Endothelial cell of umbilical vein (primary cell): ENCODE measurements at regions not wholly inside any gene's neighbourhood (a gene's known extent, or its start where the extent isn't known, plus 50 kb on each side); places are given as distances from the start of the nearest gene placed in this dataset.

Source experiments
- BruUV-seq: library from RNA; stranded (reverse); fragments of 400-500 nt; replicated peaks from 2 replicates; lab custom pipeline; 2021; lab: Mats Ljungman, UMichigan
- CTCF ChIA-PET: fragments of 300-600, 350-600 bp; sonication (Branson Sonifier 250); formaldehyde crosslinking; loops from one replicate; lab custom pipeline; 2021; ENCODE audit warnings: antibody characterized with exemption, inconsistent platforms; lab: Charles Lee
- POLR2A ChIA-PET: fragments of 300-600, 350-600 bp; sonication (Branson Sonifier 250); formaldehyde crosslinking; loops from one replicate; lab custom pipeline; 2021; ENCODE audit warnings: antibody characterized with exemption, inconsistent platforms; lab: Charles Lee
- DNase-seq: peaks from one replicate; pipeline ENCODE4 v3.0.0-alpha.2; 2011; ENCODE audit warnings: low read depth, low spot score
- FAIRE-seq: peaks from 2 replicates; lab custom pipeline; 2011; peaks lifted over from hg19 to GRCh38; lab: Jason Lieb, UNC
- H2AFZ ChIP-seq: 2 replicates; pipeline ENCODE4 v1.6.0; 2012; ENCODE audit warnings: low read depth, low read length, control low read depth, inconsistent platforms
- H3K27ac ChIP-seq: 2 replicates; pipeline ENCODE4 v1.5.1; 2011; ENCODE audit warnings: low read depth, mild to moderate bottlenecking, control low read depth, low read length, moderate library complexity; ENCODE audit not compliant: insufficient read depth
- H3K27me3 ChIP-seq, 2 experiments: 2 replicates each; pipeline versions ENCODE4 v1.6.0 to v1.6.1; 2011; ENCODE audit warnings: low read length in 2 of 2, mixed read lengths in 1 of 2; ENCODE audit not compliant: control insufficient read depth in 2 of 2, insufficient read depth in 2 of 2
- H3K36me3 ChIP-seq, 2 experiments: 2 replicates in 1 of 2; 3 replicates in 1 of 2; pipeline ENCODE4 v1.5.1; 2011; ENCODE audit warnings: low read length in 2 of 2, mild to moderate bottlenecking in 1 of 2, moderate library complexity in 1 of 2; ENCODE audit not compliant: control insufficient read depth in 2 of 2, insufficient read depth in 2 of 2; ENCODE audit errors: extremely low read depth in 1 of 2
- H3K4me1 ChIP-seq: 3 replicates; pipeline ENCODE4 v1.5.1; 2011; ENCODE audit warnings: mild to moderate bottlenecking, low read length; ENCODE audit not compliant: control insufficient read depth, insufficient read depth; ENCODE audit errors: extremely low read depth
- H3K4me2 ChIP-seq: 2 replicates; pipeline ENCODE4 v1.6.1; 2011; ENCODE audit warnings: low read length, control low read depth, mixed read lengths; ENCODE audit not compliant: insufficient read depth
- H3K4me3 ChIP-seq, 3 experiments: fragments of 200-600 bp in 1 of 3; sonication (generic), shearing (Covaris generic) in 1 of 3; replicated peaks in 1 of 3; 2 replicates each; pipeline ENCODE4 v1.5.1; 2011 to 2016; ENCODE audit warnings: control low read depth in 3 of 3, low read length in 3 of 3, mild to moderate bottlenecking in 2 of 3, inconsistent platforms in 1 of 3, low read depth in 1 of 3, moderate library complexity in 1 of 3; ENCODE audit not compliant: insufficient read depth in 1 of 3
- H3K79me2 ChIP-seq: 2 replicates; pipeline ENCODE4 v1.6.0; 2012; ENCODE audit warnings: low read length, inconsistent platforms; ENCODE audit not compliant: control insufficient read depth, insufficient read depth
- H3K9ac ChIP-seq: replicated peaks from 2 replicates; pipeline ENCODE3; 2011; ENCODE audit warnings: low read length, control low read depth; ENCODE audit not compliant: insufficient read depth; ENCODE audit errors: extremely low read depth
- H3K9me1 ChIP-seq: replicated peaks from 3 replicates; pipeline ENCODE4 v1.6.0; 2011; ENCODE audit warnings: mild to moderate bottlenecking, low read length; ENCODE audit not compliant: control insufficient read depth, insufficient read depth; ENCODE audit errors: extremely low read depth
- H3K9me3 ChIP-seq: replicated peaks from 2 replicates; pipeline ENCODE4 v1.5.1; 2012; ENCODE audit warnings: low read length, inconsistent platforms; ENCODE audit not compliant: control insufficient read depth, insufficient read depth
- H4K20me1 ChIP-seq: replicated peaks from 2 replicates; pipeline ENCODE3; 2011; ENCODE audit warnings: mild to moderate bottlenecking, low read length; ENCODE audit not compliant: control insufficient read depth, insufficient read depth; ENCODE audit errors: extremely low read depth
- EZH2 ChIP-seq: IDR thresholded peaks from 2 replicates; pipeline ENCODE4 v1.6.1; 2012; ENCODE audit warnings: borderline replicate concordance, low read depth, mild to moderate bottlenecking, moderate library complexity, low read length, inconsistent platforms; ENCODE audit not compliant: severe bottlenecking
- FOS ChIP-seq: IDR thresholded peaks from 2 replicates; pipeline ENCODE4 v1.6.1; 2011; ENCODE audit warnings: mild to moderate bottlenecking, low read length, moderate library complexity, borderline replicate concordance; ENCODE audit not compliant: insufficient read depth
- GATA2 ChIP-seq: IDR thresholded peaks from 2 replicates; pipeline ENCODE4 v1.7.0; 2011; ENCODE audit warnings: low read depth, mild to moderate bottlenecking, moderate library complexity, mixed read lengths, low read length; ENCODE audit not compliant: insufficient read length, insufficient read depth
- JUN ChIP-seq: IDR thresholded peaks from 2 replicates; pipeline ENCODE4 v1.6.1; 2011; ENCODE audit warnings: borderline replicate concordance, low read depth; ENCODE audit not compliant: insufficient read length, insufficient read depth
- MYC ChIP-seq: IDR thresholded peaks from one replicate; pipeline ENCODE4 v1.6.1; 2011; ENCODE audit warnings: mild to moderate bottlenecking, low read depth, low read length
- POLR2A ChIP-seq: IDR thresholded peaks from 2 replicates; pipeline ENCODE4 v1.6.1; 2012; ENCODE audit warnings: low read depth, mild to moderate bottlenecking, control low read depth, low read length
- POLR2AphosphoS5 ChIP-seq: IDR thresholded peaks from 2 replicates; pipeline ENCODE4 v1.6.1; 2012; ENCODE audit warnings: low read depth, mild to moderate bottlenecking, control low read depth, low read length, moderate library complexity; ENCODE audit not compliant: insufficient read depth
- dilution Hi-C: fragments of 300-500 bp; cut with MboI; formaldehyde crosslinking; loops from one replicate; pipeline ENCODE4 v1.15.0; 2019; ENCODE audit warnings: low sequenced_read_pairs; ENCODE audit not compliant: extremely low pct_ligation_motif_present
- intact Hi-C: fragments of 100-400 bp; cut with micrococcal nuclease; formaldehyde crosslinking; loops from one replicate; pipeline ENCODE4 v1.10.0; 2022
- TF ChIP-seq, protein P1 (sequence below), 2 donors: IDR thresholded peaks; 1 replicate in 1 of 2; 2 replicates in 1 of 2; pipeline ENCODE4 v1.5.1; 2011; ENCODE audit warnings: low read length in 2 of 2, mild to moderate bottlenecking in 2 of 2, moderate library complexity in 2 of 2, control low read depth in 1 of 2, inconsistent platforms in 1 of 2, low read depth in 1 of 2; ENCODE audit not compliant: insufficient read depth in 1 of 2; ENCODE audit errors: extremely low read depth in 1 of 2
- TF ChIP-seq, protein P2 (sequence below): IDR thresholded peaks from 2 replicates; pipeline ENCODE4 v1.6.1; 2011; ENCODE audit not compliant: insufficient read depth, insufficient read length

DNA sequence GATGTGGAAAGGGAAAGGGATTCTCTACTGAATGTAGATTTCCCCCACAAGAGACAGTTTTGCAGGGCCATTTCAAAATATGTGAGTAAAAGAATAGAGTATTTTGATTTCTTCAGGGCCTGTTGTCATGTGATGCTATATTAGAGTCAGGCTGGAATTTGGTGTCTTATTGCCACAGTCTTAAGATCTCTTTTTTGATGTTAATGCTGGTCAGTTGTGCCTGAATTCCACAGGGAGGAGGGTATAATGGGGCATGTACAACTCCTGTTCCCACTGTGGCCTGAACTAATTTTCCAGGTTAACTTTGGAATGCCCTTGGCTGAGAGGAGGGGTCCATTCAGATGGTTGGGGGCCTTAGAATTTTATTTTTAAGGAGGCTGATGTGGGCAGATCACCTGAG lies 111.0 kb upstream of the MAX start:
- DNase-seq (no peak), FAIRE-seq (no peak)
- Histone ChIP-seq H2AFZ (no peak overlapping the region), H3K79me2 (no peaks in the 10 kb centered on the region), H3K9me1 (no peaks in the 10 kb centered on the region), H3K4me3 (no peak overlapping the region), H3K9ac (no peak overlapping the region), H4K20me1 (no peaks in the 10 kb centered on the region), H3K27ac (no peak overlapping the region), H3K27me3 (no peaks in the 10 kb centered on the region), H3K4me1 (peaks cover 21% of the 10 kb centered on the region), H3K36me3 (no peaks in the 10 kb centered on the region), H3K4me2 (no peak overlapping the region), H3K9me3 (no peaks in the 10 kb centered on the region)
- no TSS peak for BruUV-seq
- TF ChIP-seq POLR2AphosphoS5 (no peak), GATA2 (no peak), JUN (no peak), FOS (no peak), EZH2 (no peak)
- TF ChIP-seq, protein P1, sequence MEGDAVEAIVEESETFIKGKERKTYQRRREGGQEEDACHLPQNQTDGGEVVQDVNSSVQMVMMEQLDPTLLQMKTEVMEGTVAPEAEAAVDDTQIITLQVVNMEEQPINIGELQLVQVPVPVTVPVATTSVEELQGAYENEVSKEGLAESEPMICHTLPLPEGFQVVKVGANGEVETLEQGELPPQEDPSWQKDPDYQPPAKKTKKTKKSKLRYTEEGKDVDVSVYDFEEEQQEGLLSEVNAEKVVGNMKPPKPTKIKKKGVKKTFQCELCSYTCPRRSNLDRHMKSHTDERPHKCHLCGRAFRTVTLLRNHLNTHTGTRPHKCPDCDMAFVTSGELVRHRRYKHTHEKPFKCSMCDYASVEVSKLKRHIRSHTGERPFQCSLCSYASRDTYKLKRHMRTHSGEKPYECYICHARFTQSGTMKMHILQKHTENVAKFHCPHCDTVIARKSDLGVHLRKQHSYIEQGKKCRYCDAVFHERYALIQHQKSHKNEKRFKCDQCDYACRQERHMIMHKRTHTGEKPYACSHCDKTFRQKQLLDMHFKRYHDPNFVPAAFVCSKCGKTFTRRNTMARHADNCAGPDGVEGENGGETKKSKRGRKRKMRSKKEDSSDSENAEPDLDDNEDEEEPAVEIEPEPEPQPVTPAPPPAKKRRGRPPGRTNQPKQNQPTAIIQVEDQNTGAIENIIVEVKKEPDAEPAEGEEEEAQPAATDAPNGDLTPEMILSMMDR (IDR thresholded peaks at IDR 0.05; ENCODE audit: extremely low read depth in 1 of 2, insufficient read depth in 1 of 2, low read depth in 1 of 2, low read length in 2 of 2), result no peak
- CTCF ChIA-PET, result no interaction called here
- POLR2A ChIA-PET, result no interaction called here
- dilution Hi-C loops (no loop called here), intact Hi-C loops (no loop called here)

DNA sequence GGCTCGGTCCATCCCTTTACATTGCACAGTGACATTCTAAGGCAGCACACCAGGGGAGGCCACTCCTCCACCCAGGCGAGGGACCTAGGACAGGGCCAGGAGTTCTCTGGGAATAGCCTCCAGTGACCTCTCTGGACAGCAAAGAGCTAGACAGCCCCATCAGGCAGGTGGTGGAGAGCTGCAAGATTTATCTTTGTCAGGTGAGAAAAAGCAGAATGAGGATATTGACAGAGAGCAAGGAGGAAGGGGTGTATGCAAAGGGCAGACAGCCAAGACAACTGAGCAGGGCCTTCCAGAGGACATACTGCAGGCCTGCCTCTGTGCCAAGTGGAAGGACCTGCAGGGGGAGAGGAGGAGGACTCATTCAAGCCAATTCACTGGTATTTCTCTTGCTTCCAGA lies 112.4 kb upstream of the MAX start:
- H3K9me3 ChIP-seq, result no peaks in the 10 kb centered on the region
- no peaks in the 10 kb centered on the region for H4K20me1 ChIP-seq
- no peak overlapping the region for H2AFZ ChIP-seq
- BruUV-seq, result no TSS peak
- H3K36me3 ChIP-seq, result no peaks in the 10 kb centered on the region
- no peaks in the 10 kb centered on the region for H3K9me1 ChIP-seq
- H3K4me1 ChIP-seq, result peaks cover 20% of the 10 kb centered on the region
- no peak overlapping the region for H3K4me2 ChIP-seq
- no peak for DNase-seq
- TF ChIP-seq GATA2 (no peak), JUN (no peak), POLR2A (no peak), FOS (no peak), MYC (no peak), POLR2AphosphoS5 (no peak), EZH2 (no peak)
- TF ChIP-seq, protein P2, sequence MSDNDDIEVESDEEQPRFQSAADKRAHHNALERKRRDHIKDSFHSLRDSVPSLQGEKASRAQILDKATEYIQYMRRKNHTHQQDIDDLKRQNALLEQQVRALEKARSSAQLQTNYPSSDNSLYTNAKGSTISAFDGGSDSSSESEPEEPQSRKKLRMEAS, result no peak
- TF ChIP-seq, protein P1 (IDR thresholded peaks at IDR 0.05; ENCODE audit: extremely low read depth in 1 of 2, insufficient read depth in 1 of 2, low read depth in 1 of 2, low read length in 2 of 2), result no peak
- FAIRE-seq, result no peak
- H3K27me3 ChIP-seq, result no peaks in the 10 kb centered on the region
- intact Hi-C loops, result no loop called here
- H3K9ac ChIP-seq, result no peak overlapping the region
- ChIA-PET POLR2A (no interaction called here), CTCF (no interaction called here)
- no peaks in the 10 kb centered on the region for H3K79me2 ChIP-seq
- H3K4me3 ChIP-seq, result no peak overlapping the region
- no peak overlapping the region for H3K27ac ChIP-seq
- dilution Hi-C loops, result no loop called here
